GM13977 (cell line): ENCODE measurements at regions not wholly inside any gene's neighbourhood (a gene's known extent, or its start where the extent isn't known, plus 50 kb on each side); places are given as distances from the start of the nearest gene placed in this dataset.
"Not testable (repeated sequence)": the region's sequence is repeated elsewhere in the genome, so short reads cannot be mapped to it uniquely, and the experiment has no call there.

Source experiments
- DNase-seq: peaks from one replicate; pipeline ENCODE4 v3.0.0; 2012; ENCODE audit warnings: low spot score
- CTCF ChIP-seq: IDR thresholded peaks from 2 replicates; pipeline ENCODE4 v1.5.1; 2012; ENCODE audit warnings: mild to moderate bottlenecking, control low read depth; ENCODE audit not compliant: insufficient read depth; ENCODE audit errors: extremely low read depth, missing control alignments
- in situ Hi-C: fragments of 300-500 bp; cut with MboI; formaldehyde crosslinking; loops from one replicate; pipeline ENCODE4 v1.12.0; 2022; ENCODE audit warnings: low sequenced_read_pairs, low pct_unique_long_range_greater_than_20kb, mixed read lengths, inconsistent platforms; ENCODE audit not compliant: unreplicated experiment

GRCh38 chr5:8729437-8729836, 816.4 kb downstream of the SEMA5A start:
- in situ Hi-C loops = no loop called here
- DNase-seq = no peak
- TF ChIP-seq CTCF = no peak

- in situ Hi-C loops = no loop called here
- TF ChIP-seq CTCF = no peak
- DNase-seq = no peak
Observed at GRCh38 chr5:8730194-8730593, 815.7 kb downstream of the SEMA5A start.

- DNase-seq, in situ Hi-C loops: not testable (repeated sequence)
Observed at GRCh38 chr5:8731110-8731509, 814.8 kb downstream of the SEMA5A start.

GRCh38 chr5:8740595-8740994, 805.3 kb downstream of the SEMA5A start:
- DNase-seq = no peak
- no peak for TF ChIP-seq CTCF
- in situ Hi-C loops = no loop called here

GRCh38 chr5:8749556-8749955, 796.3 kb downstream of the SEMA5A start:
- no peak for TF ChIP-seq CTCF
- no peak for DNase-seq
- in situ Hi-C loops = no loop called here

- no peak for TF ChIP-seq CTCF
- DNase-seq = no peak
- in situ Hi-C loops = no loop called here
Observed at GRCh38 chr5:8750100-8750499, 795.8 kb downstream of the SEMA5A start.

- TF ChIP-seq CTCF = no peak
- DNase-seq = no peak
- in situ Hi-C loops = no loop called here
Observed at GRCh38 chr5:8751971-8752370, 793.9 kb downstream of the SEMA5A start.
